ENCODE measurements at regions not wholly inside any gene's neighbourhood (a gene's known extent, or its start where the extent isn't known, plus 50 kb on each side); places are given as distances from the start of the nearest gene placed in this dataset.

- TF ChIP-seq SIN3A (IDR thresholded peaks at IDR 0.05; ENCODE audit: borderline replicate concordance, insufficient read depth, low read length) (no peak), TAF1 (IDR thresholded peaks at IDR 0.05; ENCODE audit: borderline replicate concordance, insufficient read depth, low read length) (no peak), FOXP2 (optimal IDR thresholded peaks at IDR 0.05; ENCODE audit: borderline replicate concordance, extremely low read depth, extremely low read length, insufficient read depth) (no peak), POLR2AphosphoS5 (IDR thresholded peaks at IDR 0.05; ENCODE audit: low read depth, low read length) (no peak)
- TF ChIP-seq, protein P1, sequence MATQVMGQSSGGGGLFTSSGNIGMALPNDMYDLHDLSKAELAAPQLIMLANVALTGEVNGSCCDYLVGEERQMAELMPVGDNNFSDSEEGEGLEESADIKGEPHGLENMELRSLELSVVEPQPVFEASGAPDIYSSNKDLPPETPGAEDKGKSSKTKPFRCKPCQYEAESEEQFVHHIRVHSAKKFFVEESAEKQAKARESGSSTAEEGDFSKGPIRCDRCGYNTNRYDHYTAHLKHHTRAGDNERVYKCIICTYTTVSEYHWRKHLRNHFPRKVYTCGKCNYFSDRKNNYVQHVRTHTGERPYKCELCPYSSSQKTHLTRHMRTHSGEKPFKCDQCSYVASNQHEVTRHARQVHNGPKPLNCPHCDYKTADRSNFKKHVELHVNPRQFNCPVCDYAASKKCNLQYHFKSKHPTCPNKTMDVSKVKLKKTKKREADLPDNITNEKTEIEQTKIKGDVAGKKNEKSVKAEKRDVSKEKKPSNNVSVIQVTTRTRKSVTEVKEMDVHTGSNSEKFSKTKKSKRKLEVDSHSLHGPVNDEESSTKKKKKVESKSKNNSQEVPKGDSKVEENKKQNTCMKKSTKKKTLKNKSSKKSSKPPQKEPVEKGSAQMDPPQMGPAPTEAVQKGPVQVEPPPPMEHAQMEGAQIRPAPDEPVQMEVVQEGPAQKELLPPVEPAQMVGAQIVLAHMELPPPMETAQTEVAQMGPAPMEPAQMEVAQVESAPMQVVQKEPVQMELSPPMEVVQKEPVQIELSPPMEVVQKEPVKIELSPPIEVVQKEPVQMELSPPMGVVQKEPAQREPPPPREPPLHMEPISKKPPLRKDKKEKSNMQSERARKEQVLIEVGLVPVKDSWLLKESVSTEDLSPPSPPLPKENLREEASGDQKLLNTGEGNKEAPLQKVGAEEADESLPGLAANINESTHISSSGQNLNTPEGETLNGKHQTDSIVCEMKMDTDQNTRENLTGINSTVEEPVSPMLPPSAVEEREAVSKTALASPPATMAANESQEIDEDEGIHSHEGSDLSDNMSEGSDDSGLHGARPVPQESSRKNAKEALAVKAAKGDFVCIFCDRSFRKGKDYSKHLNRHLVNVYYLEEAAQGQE (IDR thresholded peaks at IDR 0.05; ENCODE audit: insufficient read depth in 1 of 2, low read depth in 2 of 2, low read length in 2 of 2) = no peak
Measured at GRCh38 chr14:39576736-39577135, 144.5 kb upstream of the FBXO33 start.

DNA sequence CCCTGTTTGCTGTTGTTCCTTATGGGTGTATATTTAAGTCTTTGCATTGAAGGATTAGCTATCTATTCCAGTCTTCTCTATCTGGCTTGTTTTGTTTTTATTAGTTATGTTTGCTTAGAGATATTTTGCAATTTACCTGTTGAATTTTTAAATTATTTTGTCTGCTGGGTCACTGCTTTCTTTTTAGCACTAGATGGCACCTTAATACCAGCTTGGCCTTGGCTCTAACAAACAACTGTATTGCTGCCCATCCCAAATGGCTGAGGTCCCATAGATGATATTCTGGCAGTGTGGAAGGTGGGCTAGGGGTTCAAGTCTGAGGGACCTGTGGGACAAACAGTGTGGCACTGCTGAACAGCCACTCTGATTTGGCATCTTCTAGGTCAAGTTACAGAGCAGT, 144.0 kb upstream of the FBXO33 start:
- no peak for TF ChIP-seq SIN3A (IDR thresholded peaks at IDR 0.05; ENCODE audit: borderline replicate concordance, insufficient read depth, low read length)
- no peak for TF ChIP-seq POLR2AphosphoS5 (IDR thresholded peaks at IDR 0.05; ENCODE audit: low read depth, low read length)
- no peak for TF ChIP-seq TAF1 (IDR thresholded peaks at IDR 0.05; ENCODE audit: borderline replicate concordance, insufficient read depth, low read length)
- TF ChIP-seq, protein P1 (IDR thresholded peaks at IDR 0.05; ENCODE audit: insufficient read depth in 1 of 2, low read depth in 2 of 2, low read length in 2 of 2) = no peak
- no peak for TF ChIP-seq FOXP2 (optimal IDR thresholded peaks at IDR 0.05; ENCODE audit: borderline replicate concordance, extremely low read depth, extremely low read length, insufficient read depth)

DNA sequence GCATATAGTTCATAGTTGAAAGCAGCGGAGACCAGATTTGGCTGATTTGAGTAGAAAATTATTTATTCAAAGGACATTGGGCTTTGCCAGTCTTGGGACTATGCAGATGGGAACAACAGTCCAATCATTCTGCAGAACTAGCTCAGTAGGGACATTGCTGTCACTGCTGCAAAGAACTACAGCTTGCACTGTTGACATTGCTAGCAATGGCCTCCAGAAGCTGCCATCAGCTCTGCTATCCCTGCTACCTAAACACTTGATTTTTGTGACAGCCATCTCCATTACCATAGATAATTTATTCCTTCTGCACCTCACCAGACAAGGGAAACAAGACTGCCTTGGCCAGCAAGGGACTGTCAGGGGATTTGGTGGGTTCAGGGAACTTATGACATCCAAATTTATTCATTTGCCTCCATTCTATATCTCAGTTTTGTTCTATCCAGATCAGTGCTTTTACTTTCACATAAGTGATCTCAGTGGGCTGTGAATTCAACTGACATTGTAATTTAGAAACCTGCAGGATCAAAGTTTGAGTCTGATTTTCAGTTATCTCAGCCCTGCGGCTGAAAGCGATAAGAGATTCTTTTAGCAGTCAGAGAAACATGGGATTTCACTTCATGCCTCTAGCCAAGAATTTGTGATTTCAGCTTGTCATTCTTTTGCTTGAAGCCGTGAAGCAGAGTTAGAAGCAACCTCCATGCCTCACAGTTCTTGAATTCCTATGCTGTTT, 136.7 kb upstream of the FBXO33 start:
- TF ChIP-seq, protein P1 (IDR thresholded peaks at IDR 0.05; ENCODE audit: insufficient read depth in 1 of 2, low read depth in 2 of 2, low read length in 2 of 2) = no peak
- TF ChIP-seq FOXP2 (optimal IDR thresholded peaks at IDR 0.05; ENCODE audit: borderline replicate concordance, extremely low read depth, extremely low read length, insufficient read depth) = no peak
- no peak for TF ChIP-seq TAF1 (IDR thresholded peaks at IDR 0.05; ENCODE audit: borderline replicate concordance, insufficient read depth, low read length)
- TF ChIP-seq SIN3A (IDR thresholded peaks at IDR 0.05; ENCODE audit: borderline replicate concordance, insufficient read depth, low read length) = no peak
- no peak for TF ChIP-seq POLR2AphosphoS5 (IDR thresholded peaks at IDR 0.05; ENCODE audit: low read depth, low read length)

DNA sequence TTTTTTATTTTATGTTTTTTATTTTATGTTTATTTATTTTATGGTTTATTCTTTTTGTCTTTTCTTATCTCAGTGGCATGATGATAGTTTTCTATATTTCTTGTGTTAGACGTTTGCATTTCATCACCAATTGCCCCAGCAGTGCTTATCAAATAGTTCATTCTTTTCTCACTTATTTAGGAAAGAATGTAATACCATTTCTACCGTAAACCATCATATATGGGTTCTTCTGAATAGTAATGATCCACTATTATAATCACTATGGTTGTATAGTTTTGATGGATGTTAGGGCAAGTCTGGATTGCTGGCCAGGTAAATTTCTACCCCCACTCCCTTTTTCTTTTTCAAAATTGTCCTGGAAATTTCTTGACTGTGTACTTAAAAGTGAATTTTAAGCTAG, 134.6 kb upstream of the FBXO33 start:
- no peak for TF ChIP-seq TAF1 (IDR thresholded peaks at IDR 0.05; ENCODE audit: borderline replicate concordance, insufficient read depth, low read length)

DNA sequence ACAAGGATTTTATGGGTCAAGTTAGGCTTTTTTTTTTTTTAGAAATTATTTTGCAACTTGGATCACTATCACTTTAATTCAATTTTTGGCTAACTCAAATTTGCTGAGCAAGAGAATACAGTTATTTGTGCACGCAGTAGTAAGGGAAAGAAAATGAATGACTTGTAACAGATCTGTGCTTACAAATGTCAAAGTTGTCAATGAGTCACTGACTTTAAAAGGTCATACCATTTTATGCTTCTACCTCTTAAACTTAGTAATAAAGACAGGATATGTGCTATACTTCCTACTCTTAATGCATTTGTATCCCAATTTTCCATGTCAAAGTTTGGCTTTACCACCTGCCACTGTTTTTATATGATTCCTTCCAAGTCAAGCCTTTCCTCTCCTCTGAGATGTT, 131.1 kb upstream of the FBXO33 start:
- TF ChIP-seq SIN3A (IDR thresholded peaks at IDR 0.05; ENCODE audit: borderline replicate concordance, insufficient read depth, low read length) (no peak), FOXP2 (optimal IDR thresholded peaks at IDR 0.05; ENCODE audit: borderline replicate concordance, extremely low read depth, extremely low read length, insufficient read depth) (no peak), TAF1 (IDR thresholded peaks at IDR 0.05; ENCODE audit: borderline replicate concordance, insufficient read depth, low read length) (no peak), POLR2AphosphoS5 (IDR thresholded peaks at IDR 0.05; ENCODE audit: low read depth, low read length) (no peak)
- TF ChIP-seq, protein P1 (IDR thresholded peaks at IDR 0.05; ENCODE audit: insufficient read depth in 1 of 2, low read depth in 2 of 2, low read length in 2 of 2) = no peak

All from PFSK-1 (cell line).